ENCODE measurements at regions not wholly inside any gene's neighbourhood (a gene's known extent, or its start where the extent isn't known, plus 50 kb on each side); places are given as distances from the start of the nearest gene placed in this dataset.

- 97 to 98% (median 98%) methylated on average over 5 of the region's 5 CpGs for WGBS, 3 donors
- Histone ChIP-seq H3K27me3 (no peaks in the 10 kb centered on the region), H3K4me1 (ENCODE audit: insufficient read depth) (no peaks in the 10 kb centered on the region), H3K4me3 (no peak overlapping the region), H3K9me3 (no peaks in the 10 kb centered on the region), H3K27ac (no peak overlapping the region), H3K36me3 (no peaks in the 10 kb centered on the region)
- intact Hi-C loops (cut with DNase I) = no loop called here
- DNase-seq = no peak
- no peak for TF ChIP-seq POLR2A (IDR thresholded peaks at IDR 0.05)
Observed at GRCh38 chr14:55754871-55755270, 174.9 kb downstream of the KTN1 start.

DNA sequence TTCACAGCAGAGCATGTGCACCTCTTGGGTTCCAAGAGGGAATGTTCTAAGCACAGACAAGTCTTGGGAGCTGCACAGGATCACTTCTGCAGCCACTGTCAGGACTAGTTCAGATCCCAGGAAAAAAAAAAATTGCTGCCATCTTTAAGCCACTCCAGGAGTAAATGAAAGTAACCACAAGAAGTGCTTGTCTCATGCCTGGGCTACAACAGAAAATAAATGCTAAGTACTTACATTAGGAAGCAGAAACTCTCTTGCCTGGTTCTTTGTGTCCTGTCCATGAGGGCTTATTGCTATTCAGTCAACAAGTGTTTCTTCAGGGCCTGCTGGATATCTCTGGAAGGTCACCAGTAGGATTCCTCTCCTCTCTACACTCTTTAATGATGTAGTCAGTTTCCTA, 176.1 kb downstream of the KTN1 start:
- H3K27ac ChIP-seq = no peak overlapping the region
- intact Hi-C loops (cut with DNase I) = no loop called here

GRCh38 chr14:55756557-55756956, 176.6 kb downstream of the KTN1 start:
- TF ChIP-seq, protein P1, sequence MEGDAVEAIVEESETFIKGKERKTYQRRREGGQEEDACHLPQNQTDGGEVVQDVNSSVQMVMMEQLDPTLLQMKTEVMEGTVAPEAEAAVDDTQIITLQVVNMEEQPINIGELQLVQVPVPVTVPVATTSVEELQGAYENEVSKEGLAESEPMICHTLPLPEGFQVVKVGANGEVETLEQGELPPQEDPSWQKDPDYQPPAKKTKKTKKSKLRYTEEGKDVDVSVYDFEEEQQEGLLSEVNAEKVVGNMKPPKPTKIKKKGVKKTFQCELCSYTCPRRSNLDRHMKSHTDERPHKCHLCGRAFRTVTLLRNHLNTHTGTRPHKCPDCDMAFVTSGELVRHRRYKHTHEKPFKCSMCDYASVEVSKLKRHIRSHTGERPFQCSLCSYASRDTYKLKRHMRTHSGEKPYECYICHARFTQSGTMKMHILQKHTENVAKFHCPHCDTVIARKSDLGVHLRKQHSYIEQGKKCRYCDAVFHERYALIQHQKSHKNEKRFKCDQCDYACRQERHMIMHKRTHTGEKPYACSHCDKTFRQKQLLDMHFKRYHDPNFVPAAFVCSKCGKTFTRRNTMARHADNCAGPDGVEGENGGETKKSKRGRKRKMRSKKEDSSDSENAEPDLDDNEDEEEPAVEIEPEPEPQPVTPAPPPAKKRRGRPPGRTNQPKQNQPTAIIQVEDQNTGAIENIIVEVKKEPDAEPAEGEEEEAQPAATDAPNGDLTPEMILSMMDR (IDR thresholded peaks at IDR 0.05) = no peak
- TF ChIP-seq POLR2A (IDR thresholded peaks at IDR 0.05) = no peak
- TF ChIP-seq EP300 (IDR thresholded peaks at IDR 0.05) = no peak
- Histone ChIP-seq H3K27ac (no peak overlapping the region), H3K27me3 (no peaks in the 10 kb centered on the region), H3K36me3 (no peaks in the 10 kb centered on the region), H3K4me3 (no peak overlapping the region), H3K4me1 (ENCODE audit: insufficient read depth) (no peaks in the 10 kb centered on the region), H3K9me3 (no peaks in the 10 kb centered on the region)
- intact Hi-C loops (cut with DNase I) = no loop called here
- WGBS, 3 donors = 92 to 95% (median 95%) methylated on average over 2 of the region's 2 CpGs
- no peak for DNase-seq

More for the DNA sequence above, 176.1 kb downstream of the KTN1 start:
- H3K36me3 ChIP-seq = no peaks in the 10 kb centered on the region
- no peaks in the 10 kb centered on the region for H3K4me1 ChIP-seq (ENCODE audit: insufficient read depth)
- no peaks in the 10 kb centered on the region for H3K9me3 ChIP-seq
- TF ChIP-seq POLR2A (IDR thresholded peaks at IDR 0.05) (no peak), EP300 (IDR thresholded peaks at IDR 0.05) (no peak)
- TF ChIP-seq, protein P1 (IDR thresholded peaks at IDR 0.05) = no peak
- H3K4me3 ChIP-seq = no peak overlapping the region
- no peak for DNase-seq
- H3K27me3 ChIP-seq = no peaks in the 10 kb centered on the region

- DNase-seq = no peak
- no peak for TF ChIP-seq EP300 (IDR thresholded peaks at IDR 0.05)
- TF ChIP-seq, protein P1 (IDR thresholded peaks at IDR 0.05) = no peak
- no peak for TF ChIP-seq POLR2A (IDR thresholded peaks at IDR 0.05)
- 41 to 64% (median 59%) methylated on average over 1 of the region's 1 CpG for WGBS, 3 donors
- H3K4me3 ChIP-seq = no peak overlapping the region
- no peaks in the 10 kb centered on the region for H3K4me1 ChIP-seq (ENCODE audit: insufficient read depth)
- no peaks in the 10 kb centered on the region for H3K36me3 ChIP-seq
- H3K27me3 ChIP-seq = no peaks in the 10 kb centered on the region
- H3K27ac ChIP-seq = no peak overlapping the region
- intact Hi-C loops (cut with DNase I) = no loop called here
- H3K9me3 ChIP-seq = no peaks in the 10 kb centered on the region
Observed at GRCh38 chr14:55758796-55759195, 178.8 kb downstream of the KTN1 start.

DNA sequence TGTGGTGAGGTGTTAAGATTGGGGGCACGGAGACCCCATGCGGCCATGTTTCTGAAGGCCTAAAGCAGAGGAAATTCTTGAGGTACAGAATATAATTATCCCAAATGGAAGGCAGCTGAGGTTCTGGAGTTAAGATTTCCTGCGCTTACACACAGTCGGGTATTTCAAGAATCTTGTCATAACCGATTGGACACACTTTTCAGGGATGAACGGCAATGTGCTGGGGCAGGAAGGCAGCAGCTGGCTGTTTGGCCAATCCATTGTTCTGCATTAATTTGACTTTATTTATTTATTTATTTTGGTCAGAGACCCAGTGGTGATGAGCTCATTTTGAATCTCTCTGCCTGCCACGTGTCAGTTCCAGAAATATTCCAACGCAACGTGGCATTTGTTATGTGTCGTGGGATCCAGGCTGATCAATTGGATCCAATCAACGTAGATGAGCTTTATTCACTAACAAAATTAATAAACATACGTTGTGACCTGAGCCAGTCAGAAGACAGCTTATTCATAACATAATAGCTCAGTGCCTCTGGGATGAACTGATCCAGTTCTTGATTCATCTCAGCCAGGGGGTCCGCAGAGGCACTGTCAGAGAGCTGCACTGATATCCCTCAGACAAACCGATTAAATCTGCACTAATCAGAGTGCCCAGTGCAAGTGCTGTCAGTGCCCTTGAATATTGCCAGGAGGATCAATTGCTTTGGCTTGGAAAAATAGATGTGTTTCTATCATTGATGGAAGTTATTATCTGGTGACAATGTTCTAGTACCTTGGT, 181.0 kb downstream of the KTN1 start:
- Histone ChIP-seq H3K4me3 (no peak overlapping the region), H3K27me3 (no peaks in the 10 kb centered on the region), H3K27ac (no peak overlapping the region), H3K36me3 (no peaks in the 10 kb centered on the region), H3K4me1 (ENCODE audit: insufficient read depth) (no peaks in the 10 kb centered on the region), H3K9me3 (no peaks in the 10 kb centered on the region)
- DNase-seq = no peak
- WGBS, 3 donors = 92 to 95% (median 94%) methylated on average over 14 of the region's 14 CpGs
- no peak for TF ChIP-seq EP300 (IDR thresholded peaks at IDR 0.05)
- TF ChIP-seq, protein P1 (IDR thresholded peaks at IDR 0.05) = no peak
- no peak for TF ChIP-seq POLR2A (IDR thresholded peaks at IDR 0.05)
- intact Hi-C loops (cut with DNase I) = no loop called here

All from ovary (tissue), 7 donors.